WTC11 (cell line): ENCODE measurements at regions not wholly inside any gene's neighbourhood (a gene's known extent, or its start where the extent isn't known, plus 50 kb on each side); places are given as distances from the start of the nearest gene placed in this dataset.

Source experiments
- ATAC-seq: fragments of 200-7000 bp; cut with Tn5 transposase; 2 replicates; pipeline ENCODE4 v1.10.0; 2021; ENCODE audit warnings: mild to moderate bottlenecking, moderate library complexity
- CTCF ChIA-PET: fragments of 300-600 bp; sonication (Branson Sonifier 250); formaldehyde crosslinking; loops from one replicate; lab custom pipeline; 2021; ENCODE audit warnings: antibody characterized with exemption; lab: Charles Lee
- POLR2A ChIA-PET: fragments of 350-600 bp; sonication (Branson Sonifier 250); formaldehyde crosslinking; loops from one replicate; lab custom pipeline; 2021; ENCODE audit warnings: antibody characterized with exemption; lab: Charles Lee
- DNase-seq: peaks from one replicate; pipeline ENCODE4 v3.0.0; 2021; ENCODE audit warnings: low spot score
- H3K27ac Mint-ChIP-seq: 2 replicates; pipeline ENCODE4 v1.8.0; 2021; ENCODE audit warnings: mixed read lengths
- H3K27me3 Mint-ChIP-seq: 2 replicates; pipeline ENCODE4 v1.8.0; 2021; ENCODE audit warnings: low read depth, mild to moderate bottlenecking, moderate library complexity, mixed read lengths
- H3K36me3 Mint-ChIP-seq: 2 replicates; pipeline ENCODE4 v1.8.0; 2021; ENCODE audit warnings: mixed read lengths
- H3K4me1 Mint-ChIP-seq: 2 replicates; pipeline ENCODE4 v1.8.0; 2022; ENCODE audit warnings: mixed read lengths
- H3K4me3 Mint-ChIP-seq: 2 replicates; pipeline ENCODE4 v1.8.0; 2021; ENCODE audit warnings: mild to moderate bottlenecking, moderate library complexity, mixed read lengths
- H3K9me3 Mint-ChIP-seq: 2 replicates; pipeline ENCODE4 v1.8.0; 2021; ENCODE audit warnings: mixed read lengths
- FOXP1 ChIP-seq: sonication (generic); formaldehyde crosslinking; IDR thresholded peaks from 2 replicates; pipeline ENCODE4 v1.8.0; 2022; ENCODE audit warnings: missing genetic modification reagents, mild to moderate bottlenecking, moderate library complexity, borderline replicate concordance
- GRHL2 ChIP-seq: fragments of 250-450 bp; sonication (Bioruptor Pico); IDR thresholded peaks from 2 replicates; pipeline ENCODE4 v1.8.0; 2022; ENCODE audit warnings: mild to moderate bottlenecking, moderate library complexity; ENCODE audit not compliant: insufficient replicate concordance, severe bottlenecking
- GTF2I ChIP-seq: fragments of 250-450 bp; sonication (Bioruptor Pico); conservative IDR thresholded peaks from 2 replicates; pipeline ENCODE4 v1.4.0; 2021; ENCODE audit warnings: mild to moderate bottlenecking
- HMGA2 ChIP-seq: fragments of 250-450 bp; sonication (Bioruptor Pico); IDR thresholded peaks from 2 replicates; pipeline ENCODE4 v1.4.0; 2021; ENCODE audit warnings: mild to moderate bottlenecking, moderate library complexity
- JUN ChIP-seq: sonication (generic); formaldehyde crosslinking; IDR thresholded peaks from 2 replicates; pipeline ENCODE4 v1.8.0; 2023; ENCODE audit warnings: mild to moderate bottlenecking, missing genetic modification reagents
- KAT7 ChIP-seq: sonication (generic); formaldehyde crosslinking; IDR thresholded peaks from 2 replicates; pipeline ENCODE4 v1.8.1; 2023; ENCODE audit warnings: missing genetic modification reagents, mild to moderate bottlenecking, borderline replicate concordance
- PRRX2 ChIP-seq: fragments of 250-450 bp; sonication (Bioruptor Pico); IDR thresholded peaks from 2 replicates; pipeline ENCODE4 v1.8.0; 2021; ENCODE audit warnings: mild to moderate bottlenecking
- RORB ChIP-seq: fragments of 250-450 bp; sonication (Bioruptor Pico); IDR thresholded peaks from 2 replicates; pipeline ENCODE4 v1.9.0; 2021; ENCODE audit warnings: mild to moderate bottlenecking
- SMAD3 ChIP-seq: sonication (generic); formaldehyde crosslinking; IDR thresholded peaks from 2 replicates; pipeline ENCODE4 v1.8.0; 2022; ENCODE audit warnings: missing genetic modification reagents, mild to moderate bottlenecking, borderline replicate concordance
- TP53 ChIP-seq: sonication (generic); formaldehyde crosslinking; IDR thresholded peaks from 2 replicates; pipeline ENCODE4 v1.8.1; 2023; ENCODE audit warnings: mild to moderate bottlenecking, missing genetic modification reagents
- ZBTB21 ChIP-seq: sonication (generic); formaldehyde crosslinking; IDR thresholded peaks from 2 replicates; pipeline ENCODE4 v1.8.1; 2023; ENCODE audit warnings: mild to moderate bottlenecking, missing genetic modification reagents, borderline replicate concordance
- TF ChIP-seq, protein P1 (sequence below): sonication (generic); formaldehyde crosslinking; IDR thresholded peaks from 2 replicates; pipeline ENCODE4 v1.8.0; 2023; ENCODE audit warnings: missing genetic modification reagents, mild to moderate bottlenecking, borderline replicate concordance
- TF ChIP-seq, protein P2 (sequence below): sonication (generic); formaldehyde crosslinking; IDR thresholded peaks from 2 replicates; pipeline ENCODE4 v1.8.0; 2022; ENCODE audit warnings: mild to moderate bottlenecking, missing genetic modification reagents
- TF ChIP-seq, protein P3 (sequence below): fragments of 250-450 bp; sonication (Bioruptor Pico); IDR thresholded peaks from 2 replicates; pipeline ENCODE4 v1.9.0; 2021; ENCODE audit warnings: mild to moderate bottlenecking
- TF ChIP-seq, protein P4 (sequence below): sonication (generic); formaldehyde crosslinking; IDR thresholded peaks from 2 replicates; pipeline ENCODE4 v1.8.0; 2022; ENCODE audit warnings: mild to moderate bottlenecking, missing genetic modification reagents
- TF ChIP-seq, protein P5 (sequence below): sonication (generic); formaldehyde crosslinking; IDR thresholded peaks from 2 replicates; pipeline ENCODE4 v1.8.1; 2023; ENCODE audit warnings: mild to moderate bottlenecking, missing genetic modification reagents, moderate library complexity
- TF ChIP-seq, protein P6 (sequence below): sonication (generic); formaldehyde crosslinking; IDR thresholded peaks from 2 replicates; pipeline ENCODE4 v1.8.0; 2023; ENCODE audit warnings: mild to moderate bottlenecking, missing genetic modification reagents
- TF ChIP-seq, protein P7 (sequence below): sonication (generic); formaldehyde crosslinking; IDR thresholded peaks from 2 replicates; pipeline ENCODE4 v1.8.1; 2022; ENCODE audit warnings: mild to moderate bottlenecking, missing genetic modification reagents, moderate library complexity, borderline replicate concordance

DNA sequence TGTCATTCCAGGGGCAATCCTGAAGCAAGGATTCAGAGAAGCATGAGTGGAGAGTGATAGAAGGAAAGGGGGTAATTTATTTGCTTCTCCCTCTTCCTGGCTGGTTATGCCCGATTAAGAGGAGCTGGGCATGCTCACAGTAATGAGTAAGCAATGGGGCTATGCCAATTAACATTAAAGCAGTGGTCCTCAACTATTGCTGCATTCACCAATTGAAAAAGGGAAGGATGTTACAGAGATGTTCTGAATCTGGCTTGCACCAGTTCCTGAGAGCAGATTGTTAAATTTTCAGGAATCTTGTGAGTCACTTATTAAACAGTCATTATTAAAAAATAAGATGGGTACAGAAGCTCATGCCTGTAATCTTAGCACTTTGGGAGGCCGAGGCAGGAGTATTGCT is 85.9 kb upstream of the ZBTB20 start:
- ChIA-PET POLR2A (no interaction called here), CTCF (no interaction called here)
- H3K27ac Mint-ChIP-seq, result no peak overlapping the region
- no peaks in the 10 kb centered on the region for H3K9me3 Mint-ChIP-seq
- no peak overlapping the region for H3K4me3 Mint-ChIP-seq
- no peaks in the 10 kb centered on the region for H3K4me1 Mint-ChIP-seq
- ATAC-seq, result no peak
- TF ChIP-seq, protein P1, sequence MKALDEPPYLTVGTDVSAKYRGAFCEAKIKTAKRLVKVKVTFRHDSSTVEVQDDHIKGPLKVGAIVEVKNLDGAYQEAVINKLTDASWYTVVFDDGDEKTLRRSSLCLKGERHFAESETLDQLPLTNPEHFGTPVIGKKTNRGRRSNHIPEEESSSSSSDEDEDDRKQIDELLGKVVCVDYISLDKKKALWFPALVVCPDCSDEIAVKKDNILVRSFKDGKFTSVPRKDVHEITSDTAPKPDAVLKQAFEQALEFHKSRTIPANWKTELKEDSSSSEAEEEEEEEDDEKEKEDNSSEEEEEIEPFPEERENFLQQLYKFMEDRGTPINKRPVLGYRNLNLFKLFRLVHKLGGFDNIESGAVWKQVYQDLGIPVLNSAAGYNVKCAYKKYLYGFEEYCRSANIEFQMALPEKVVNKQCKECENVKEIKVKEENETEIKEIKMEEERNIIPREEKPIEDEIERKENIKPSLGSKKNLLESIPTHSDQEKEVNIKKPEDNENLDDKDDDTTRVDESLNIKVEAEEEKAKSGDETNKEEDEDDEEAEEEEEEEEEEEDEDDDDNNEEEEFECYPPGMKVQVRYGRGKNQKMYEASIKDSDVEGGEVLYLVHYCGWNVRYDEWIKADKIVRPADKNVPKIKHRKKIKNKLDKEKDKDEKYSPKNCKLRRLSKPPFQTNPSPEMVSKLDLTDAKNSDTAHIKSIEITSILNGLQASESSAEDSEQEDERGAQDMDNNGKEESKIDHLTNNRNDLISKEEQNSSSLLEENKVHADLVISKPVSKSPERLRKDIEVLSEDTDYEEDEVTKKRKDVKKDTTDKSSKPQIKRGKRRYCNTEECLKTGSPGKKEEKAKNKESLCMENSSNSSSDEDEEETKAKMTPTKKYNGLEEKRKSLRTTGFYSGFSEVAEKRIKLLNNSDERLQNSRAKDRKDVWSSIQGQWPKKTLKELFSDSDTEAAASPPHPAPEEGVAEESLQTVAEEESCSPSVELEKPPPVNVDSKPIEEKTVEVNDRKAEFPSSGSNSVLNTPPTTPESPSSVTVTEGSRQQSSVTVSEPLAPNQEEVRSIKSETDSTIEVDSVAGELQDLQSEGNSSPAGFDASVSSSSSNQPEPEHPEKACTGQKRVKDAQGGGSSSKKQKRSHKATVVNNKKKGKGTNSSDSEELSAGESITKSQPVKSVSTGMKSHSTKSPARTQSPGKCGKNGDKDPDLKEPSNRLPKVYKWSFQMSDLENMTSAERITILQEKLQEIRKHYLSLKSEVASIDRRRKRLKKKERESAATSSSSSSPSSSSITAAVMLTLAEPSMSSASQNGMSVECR (CRISPR knock-in tag), result no peak
- no peak for TF ChIP-seq FOXP1 (CRISPR knock-in tag)
- TF ChIP-seq, protein P2, sequence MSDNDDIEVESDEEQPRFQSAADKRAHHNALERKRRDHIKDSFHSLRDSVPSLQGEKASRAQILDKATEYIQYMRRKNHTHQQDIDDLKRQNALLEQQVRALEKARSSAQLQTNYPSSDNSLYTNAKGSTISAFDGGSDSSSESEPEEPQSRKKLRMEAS (CRISPR knock-in tag), result no peak
- TF ChIP-seq GRHL2 (CRISPR knock-in tag), result no peak
- TF ChIP-seq HMGA2 (CRISPR knock-in tag), result no peak
- TF ChIP-seq, protein P3, sequence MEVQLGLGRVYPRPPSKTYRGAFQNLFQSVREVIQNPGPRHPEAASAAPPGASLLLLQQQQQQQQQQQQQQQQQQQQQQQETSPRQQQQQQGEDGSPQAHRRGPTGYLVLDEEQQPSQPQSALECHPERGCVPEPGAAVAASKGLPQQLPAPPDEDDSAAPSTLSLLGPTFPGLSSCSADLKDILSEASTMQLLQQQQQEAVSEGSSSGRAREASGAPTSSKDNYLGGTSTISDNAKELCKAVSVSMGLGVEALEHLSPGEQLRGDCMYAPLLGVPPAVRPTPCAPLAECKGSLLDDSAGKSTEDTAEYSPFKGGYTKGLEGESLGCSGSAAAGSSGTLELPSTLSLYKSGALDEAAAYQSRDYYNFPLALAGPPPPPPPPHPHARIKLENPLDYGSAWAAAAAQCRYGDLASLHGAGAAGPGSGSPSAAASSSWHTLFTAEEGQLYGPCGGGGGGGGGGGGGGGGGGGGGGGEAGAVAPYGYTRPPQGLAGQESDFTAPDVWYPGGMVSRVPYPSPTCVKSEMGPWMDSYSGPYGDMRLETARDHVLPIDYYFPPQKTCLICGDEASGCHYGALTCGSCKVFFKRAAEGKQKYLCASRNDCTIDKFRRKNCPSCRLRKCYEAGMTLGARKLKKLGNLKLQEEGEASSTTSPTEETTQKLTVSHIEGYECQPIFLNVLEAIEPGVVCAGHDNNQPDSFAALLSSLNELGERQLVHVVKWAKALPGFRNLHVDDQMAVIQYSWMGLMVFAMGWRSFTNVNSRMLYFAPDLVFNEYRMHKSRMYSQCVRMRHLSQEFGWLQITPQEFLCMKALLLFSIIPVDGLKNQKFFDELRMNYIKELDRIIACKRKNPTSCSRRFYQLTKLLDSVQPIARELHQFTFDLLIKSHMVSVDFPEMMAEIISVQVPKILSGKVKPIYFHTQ (CRISPR knock-in tag), result no peak
- TF ChIP-seq RORB (CRISPR knock-in tag), result no peak
- TF ChIP-seq, protein P4, sequence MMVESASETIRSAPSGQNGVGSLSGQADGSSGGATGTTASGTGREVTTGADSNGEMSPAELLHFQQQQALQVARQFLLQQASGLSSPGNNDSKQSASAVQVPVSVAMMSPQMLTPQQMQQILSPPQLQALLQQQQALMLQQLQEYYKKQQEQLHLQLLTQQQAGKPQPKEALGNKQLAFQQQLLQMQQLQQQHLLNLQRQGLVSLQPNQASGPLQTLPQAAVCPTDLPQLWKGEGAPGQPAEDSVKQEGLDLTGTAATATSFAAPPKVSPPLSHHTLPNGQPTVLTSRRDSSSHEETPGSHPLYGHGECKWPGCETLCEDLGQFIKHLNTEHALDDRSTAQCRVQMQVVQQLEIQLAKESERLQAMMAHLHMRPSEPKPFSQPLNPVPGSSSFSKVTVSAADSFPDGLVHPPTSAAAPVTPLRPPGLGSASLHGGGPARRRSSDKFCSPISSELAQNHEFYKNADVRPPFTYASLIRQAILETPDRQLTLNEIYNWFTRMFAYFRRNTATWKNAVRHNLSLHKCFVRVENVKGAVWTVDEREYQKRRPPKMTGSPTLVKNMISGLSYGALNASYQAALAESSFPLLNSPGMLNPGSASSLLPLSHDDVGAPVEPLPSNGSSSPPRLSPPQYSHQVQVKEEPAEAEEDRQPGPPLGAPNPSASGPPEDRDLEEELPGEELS, result no peak
- TF ChIP-seq, protein P5, sequence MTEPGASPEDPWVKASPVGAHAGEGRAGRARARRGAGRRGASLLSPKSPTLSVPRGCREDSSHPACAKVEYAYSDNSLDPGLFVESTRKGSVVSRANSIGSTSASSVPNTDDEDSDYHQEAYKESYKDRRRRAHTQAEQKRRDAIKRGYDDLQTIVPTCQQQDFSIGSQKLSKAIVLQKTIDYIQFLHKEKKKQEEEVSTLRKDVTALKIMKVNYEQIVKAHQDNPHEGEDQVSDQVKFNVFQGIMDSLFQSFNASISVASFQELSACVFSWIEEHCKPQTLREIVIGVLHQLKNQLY, result no peak
- TF ChIP-seq SMAD3, result no peak
- no peak for TF ChIP-seq ZBTB21 (CRISPR knock-in tag)
- TF ChIP-seq, all 79 proteins: peak for 0
- H3K27me3 Mint-ChIP-seq, result no peaks in the 10 kb centered on the region
- no peaks in the 10 kb centered on the region for H3K36me3 Mint-ChIP-seq
- no peak for DNase-seq

DNA sequence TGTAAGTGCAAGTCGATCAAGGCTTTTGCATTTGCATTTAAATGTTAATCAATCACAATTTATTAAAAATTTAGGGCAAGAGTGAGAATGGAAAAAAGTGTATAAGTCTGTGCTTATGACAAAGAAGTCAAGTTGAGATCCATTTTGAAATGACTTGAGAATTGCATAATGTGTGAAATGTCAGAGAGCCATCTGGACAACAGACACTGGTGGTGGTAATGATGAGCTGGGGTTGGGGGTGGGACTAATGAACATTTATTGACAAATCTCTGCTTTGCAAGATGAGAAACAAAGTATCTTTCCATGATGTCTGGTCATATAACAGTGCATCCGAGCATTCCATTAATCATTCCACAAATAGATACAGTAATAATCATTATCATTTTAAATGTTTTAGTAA is 89.4 kb upstream of the ZBTB20 start:
- no peaks in the 10 kb centered on the region for H3K4me1 Mint-ChIP-seq
- no peaks in the 10 kb centered on the region for H3K36me3 Mint-ChIP-seq
- no peaks in the 10 kb centered on the region for H3K27me3 Mint-ChIP-seq
- ChIA-PET POLR2A (no interaction called here), CTCF (interaction anchor here (1.4 kb wide), 1 partner anchor 548 kb away, joined by 4 read pairs; no protein-coding TSS in a partner anchor)
- H3K4me3 Mint-ChIP-seq, result no peak overlapping the region
- H3K27ac Mint-ChIP-seq, result no peak overlapping the region
- no peak for ATAC-seq
- H3K9me3 Mint-ChIP-seq, result no peaks in the 10 kb centered on the region
- no peak for DNase-seq
- TF ChIP-seq, protein P3 (CRISPR knock-in tag), result no peak
- TF ChIP-seq TP53 (no peak), GTF2I (CRISPR knock-in tag) (no peak), JUN (CRISPR knock-in tag) (no peak), PRRX2 (CRISPR knock-in tag) (no peak), KAT7 (CRISPR knock-in tag) (no peak)
- TF ChIP-seq, protein P6, sequence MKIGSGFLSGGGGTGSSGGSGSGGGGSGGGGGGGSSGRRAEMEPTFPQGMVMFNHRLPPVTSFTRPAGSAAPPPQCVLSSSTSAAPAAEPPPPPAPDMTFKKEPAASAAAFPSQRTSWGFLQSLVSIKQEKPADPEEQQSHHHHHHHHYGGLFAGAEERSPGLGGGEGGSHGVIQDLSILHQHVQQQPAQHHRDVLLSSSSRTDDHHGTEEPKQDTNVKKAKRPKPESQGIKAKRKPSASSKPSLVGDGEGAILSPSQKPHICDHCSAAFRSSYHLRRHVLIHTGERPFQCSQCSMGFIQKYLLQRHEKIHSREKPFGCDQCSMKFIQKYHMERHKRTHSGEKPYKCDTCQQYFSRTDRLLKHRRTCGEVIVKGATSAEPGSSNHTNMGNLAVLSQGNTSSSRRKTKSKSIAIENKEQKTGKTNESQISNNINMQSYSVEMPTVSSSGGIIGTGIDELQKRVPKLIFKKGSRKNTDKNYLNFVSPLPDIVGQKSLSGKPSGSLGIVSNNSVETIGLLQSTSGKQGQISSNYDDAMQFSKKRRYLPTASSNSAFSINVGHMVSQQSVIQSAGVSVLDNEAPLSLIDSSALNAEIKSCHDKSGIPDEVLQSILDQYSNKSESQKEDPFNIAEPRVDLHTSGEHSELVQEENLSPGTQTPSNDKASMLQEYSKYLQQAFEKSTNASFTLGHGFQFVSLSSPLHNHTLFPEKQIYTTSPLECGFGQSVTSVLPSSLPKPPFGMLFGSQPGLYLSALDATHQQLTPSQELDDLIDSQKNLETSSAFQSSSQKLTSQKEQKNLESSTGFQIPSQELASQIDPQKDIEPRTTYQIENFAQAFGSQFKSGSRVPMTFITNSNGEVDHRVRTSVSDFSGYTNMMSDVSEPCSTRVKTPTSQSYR (CRISPR knock-in tag), result no peak
- TF ChIP-seq, protein P7, sequence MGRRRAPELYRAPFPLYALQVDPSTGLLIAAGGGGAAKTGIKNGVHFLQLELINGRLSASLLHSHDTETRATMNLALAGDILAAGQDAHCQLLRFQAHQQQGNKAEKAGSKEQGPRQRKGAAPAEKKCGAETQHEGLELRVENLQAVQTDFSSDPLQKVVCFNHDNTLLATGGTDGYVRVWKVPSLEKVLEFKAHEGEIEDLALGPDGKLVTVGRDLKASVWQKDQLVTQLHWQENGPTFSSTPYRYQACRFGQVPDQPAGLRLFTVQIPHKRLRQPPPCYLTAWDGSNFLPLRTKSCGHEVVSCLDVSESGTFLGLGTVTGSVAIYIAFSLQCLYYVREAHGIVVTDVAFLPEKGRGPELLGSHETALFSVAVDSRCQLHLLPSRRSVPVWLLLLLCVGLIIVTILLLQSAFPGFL (CRISPR knock-in tag), result no peak
